HG02938 (cell line): ENCODE measurements at regions not wholly inside any gene's neighbourhood (a gene's known extent, or its start where the extent isn't known, plus 50 kb on each side); places are given as distances from the start of the nearest gene placed in this dataset.
A peak's percentile ranks its signal among the peaks of the same experiment; 100 is the strongest.
"Not testable (repeated sequence)": the region's sequence is repeated elsewhere in the genome, so short reads cannot be mapped to it uniquely, and the experiment has no call there.

Source experiments
- ATAC-seq: cut with Tn5 transposase; IDR thresholded peaks from one replicate; pipeline ENCODE4 v1.9.1; 2021; ENCODE audit warnings: mild to moderate bottlenecking, moderate library complexity; ENCODE audit not compliant: unreplicated experiment

DNA sequence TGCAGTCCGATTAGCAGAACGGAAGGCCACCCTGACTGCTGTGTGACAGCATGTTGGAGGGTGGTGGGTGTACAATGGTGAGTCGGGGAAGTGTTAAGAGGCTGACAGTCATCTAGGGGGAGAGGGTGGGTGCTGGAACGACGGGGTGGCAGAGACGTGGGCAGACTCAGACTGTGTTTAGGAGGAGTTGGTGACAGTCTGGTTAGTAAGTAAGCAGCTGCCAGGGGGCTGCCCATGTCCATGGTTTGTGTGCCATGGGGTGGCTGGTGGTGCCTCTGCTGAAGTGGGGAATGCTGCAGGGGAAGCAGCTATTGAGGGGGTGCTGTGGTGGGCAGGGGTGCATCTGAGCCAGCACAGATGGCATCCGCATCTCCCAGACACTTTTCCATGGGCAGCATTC is 51.3 kb upstream of the BOD1 start:
- ATAC-seq, result no peak

DNA sequence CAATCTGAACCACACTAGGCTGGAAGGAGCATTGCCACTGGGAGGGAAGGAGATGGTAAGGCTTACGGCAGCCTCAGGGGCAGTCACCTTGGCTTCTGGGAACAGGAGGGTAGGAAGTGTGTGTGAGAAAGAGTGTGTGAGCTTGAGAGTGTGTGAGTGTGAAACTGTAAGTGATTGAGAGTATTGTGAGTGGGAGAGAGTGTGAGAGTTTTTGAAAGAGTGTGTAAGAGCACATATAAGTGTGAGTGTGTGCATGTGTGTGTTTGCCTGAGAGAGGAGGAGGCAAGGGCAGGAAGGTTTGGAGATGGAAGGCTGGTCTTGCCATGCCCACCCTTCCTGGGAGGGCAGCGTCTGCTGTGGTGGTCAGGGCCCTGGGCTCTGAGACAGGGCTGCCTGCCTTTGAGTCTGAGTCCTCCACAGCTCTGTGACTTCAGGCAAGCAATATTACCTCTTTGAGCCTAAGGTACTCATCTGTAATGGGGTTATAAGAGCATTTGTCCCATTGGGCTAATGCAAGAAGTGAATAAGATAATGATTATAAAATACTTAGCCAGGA is 51.9 kb upstream of the BOD1 start:
- no peak for ATAC-seq

DNA sequence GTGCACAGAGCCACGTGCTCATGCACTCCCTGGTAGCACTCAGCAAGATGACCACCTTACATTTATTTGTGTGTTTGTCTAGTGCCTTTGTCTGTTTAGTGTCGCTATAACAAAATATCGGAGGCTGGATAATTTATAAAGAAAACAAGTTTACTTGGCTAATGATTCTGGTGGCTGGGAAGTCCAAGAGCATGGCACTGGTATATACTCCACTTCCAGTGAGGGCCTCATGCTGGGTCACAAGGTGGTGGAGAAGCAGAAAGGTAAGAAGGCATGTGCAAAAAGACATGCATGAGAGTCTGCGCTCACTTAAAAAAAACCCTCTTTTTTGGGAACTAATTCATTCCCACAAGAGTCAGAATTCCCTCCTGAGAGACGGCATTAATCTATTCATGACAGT is 52.5 kb upstream of the BOD1 start:
- no peak for ATAC-seq

DNA sequence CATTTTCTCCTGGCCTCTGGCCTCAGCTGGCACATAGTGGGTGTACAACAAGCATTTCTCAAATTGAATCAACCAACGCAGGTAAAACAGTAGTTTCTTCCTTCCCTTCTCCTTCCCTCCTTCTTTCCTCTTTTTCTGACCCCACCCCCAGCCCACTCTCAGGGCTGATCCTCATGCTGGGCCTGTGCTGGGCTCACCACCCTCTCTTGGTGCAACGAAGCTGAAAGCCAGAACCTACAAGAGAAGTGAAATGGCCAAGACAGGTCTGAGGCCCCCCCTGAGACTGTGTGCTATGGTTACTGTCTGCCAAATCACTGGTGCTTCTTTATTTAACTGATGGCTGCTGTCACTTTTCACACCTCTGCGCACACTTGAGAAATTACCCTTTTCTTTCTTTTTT is 53.0 kb upstream of the BOD1 start:
- no peak for ATAC-seq

DNA sequence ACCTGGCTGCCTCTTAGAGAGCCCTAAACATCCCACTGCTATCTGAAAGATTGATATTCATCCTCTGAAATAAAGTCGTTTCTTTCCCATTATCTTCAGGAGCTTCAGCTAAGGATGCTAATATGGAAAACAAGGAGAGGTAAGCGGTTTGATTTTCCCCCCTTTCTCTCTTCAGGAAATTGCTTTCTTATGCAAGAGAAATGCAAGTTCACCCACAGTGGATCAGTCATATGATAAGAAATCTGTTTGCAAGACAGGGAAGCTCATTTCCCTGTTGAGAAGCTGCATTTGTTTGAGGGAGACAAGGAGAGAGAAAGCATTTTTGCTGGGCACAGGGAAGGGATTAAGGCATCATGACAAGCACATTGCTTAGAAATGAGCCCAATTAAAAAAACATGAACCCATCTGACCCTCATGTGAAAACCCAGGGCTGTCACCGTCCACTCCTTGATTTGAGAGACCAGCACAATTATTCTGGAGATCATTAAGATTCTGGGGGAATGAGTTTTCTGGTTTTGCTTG is 53.7 kb upstream of the BOD1 start:
- ATAC-seq, result no peak

DNA sequence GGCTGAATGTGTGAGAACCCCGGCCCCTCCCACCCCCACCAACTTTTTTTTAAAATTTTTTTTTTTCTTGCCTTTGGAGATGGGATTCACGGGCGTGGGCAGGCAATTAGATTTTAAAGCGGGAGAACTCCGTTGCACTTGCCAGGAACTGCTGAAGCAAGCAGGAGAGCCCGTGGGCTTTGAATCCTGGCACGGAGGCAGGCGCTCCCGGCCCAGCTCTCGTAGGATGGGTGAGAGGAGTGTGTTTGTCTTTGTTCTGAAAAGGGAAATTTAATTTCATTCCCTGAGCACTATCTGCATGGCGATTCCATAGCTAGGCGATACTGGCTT is 54.3 kb upstream of the BOD1 start:
- ATAC-seq, result no peak

DNA sequence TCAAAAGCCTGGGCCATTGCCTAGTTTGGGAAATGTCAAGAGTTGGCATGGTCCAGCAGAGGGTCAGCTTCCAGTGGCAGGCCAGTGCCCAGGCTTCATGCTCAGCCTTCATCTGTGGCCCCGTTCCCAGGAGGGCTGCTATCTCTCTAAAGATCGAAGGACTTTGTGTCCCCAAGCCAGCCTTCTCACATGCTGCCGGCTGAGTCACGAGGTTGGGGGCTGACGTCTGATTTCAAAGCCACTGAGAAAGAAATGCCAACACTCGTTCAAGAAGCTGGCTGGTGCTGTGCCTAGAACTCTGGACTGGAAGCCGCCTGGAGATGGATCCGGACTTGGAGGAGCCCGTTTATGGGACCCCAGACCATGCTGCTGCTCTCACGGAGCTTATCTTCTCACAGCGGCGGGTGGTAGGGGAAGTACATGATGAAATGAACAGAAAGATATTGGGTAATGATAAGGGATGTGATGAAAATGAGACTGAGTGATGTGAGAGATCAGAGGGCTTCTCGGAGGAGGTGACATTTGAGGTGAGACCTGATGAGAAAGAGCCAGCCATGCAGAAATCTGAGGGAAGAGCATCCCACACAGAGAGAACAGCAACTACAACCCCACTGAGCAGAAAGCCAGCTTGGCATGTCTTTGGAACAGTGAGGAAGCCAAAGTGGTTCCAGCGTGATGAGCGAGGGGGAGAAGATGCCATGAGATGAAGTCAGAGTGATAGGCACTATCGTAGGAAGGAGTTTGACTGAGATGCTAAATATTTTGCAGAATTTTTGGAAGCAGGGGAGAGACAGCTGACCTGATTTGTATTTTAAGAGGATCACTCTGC is 54.9 kb upstream of the BOD1 start:
- no peak for ATAC-seq

DNA sequence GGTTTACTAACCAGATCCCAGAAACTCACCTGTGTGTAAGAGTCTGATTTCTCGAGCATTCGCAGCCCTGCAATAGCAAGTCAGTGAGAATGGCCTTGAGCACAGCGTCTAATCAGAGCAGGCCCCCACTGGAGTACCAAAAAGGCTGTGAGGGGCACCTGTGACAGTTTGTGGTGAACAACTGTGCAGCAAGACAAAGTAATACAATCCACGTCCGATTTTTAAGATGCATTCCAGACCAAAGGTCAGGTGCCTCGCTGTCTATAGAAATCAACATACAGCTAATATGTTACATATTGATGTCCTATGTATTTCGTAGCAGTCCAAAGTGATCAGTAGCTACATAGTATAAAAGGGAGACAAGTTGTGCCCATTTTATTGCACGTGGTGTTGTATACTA is 55.7 kb upstream of the BOD1 start:
- no peak for ATAC-seq

DNA sequence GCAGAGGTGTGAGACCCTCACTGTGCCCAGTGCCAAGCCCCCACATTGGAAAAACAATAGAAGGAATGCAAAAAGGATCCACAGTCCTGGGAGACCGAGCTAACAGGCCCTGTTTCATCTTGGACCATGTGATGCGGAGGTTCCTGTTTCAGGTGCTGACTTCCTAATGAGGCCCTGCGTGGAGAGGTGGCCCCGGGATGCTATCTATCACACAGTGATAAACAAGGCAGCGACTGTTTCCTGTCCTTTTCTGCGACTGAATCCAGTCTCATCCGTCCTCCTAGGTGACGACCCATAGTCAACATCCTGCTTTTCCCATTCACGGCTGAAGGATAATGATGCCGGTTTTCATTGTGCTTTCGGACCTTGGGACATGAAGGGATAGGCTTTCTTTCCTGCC is 56.4 kb upstream of the BOD1 start:
- ATAC-seq, result no peak

DNA sequence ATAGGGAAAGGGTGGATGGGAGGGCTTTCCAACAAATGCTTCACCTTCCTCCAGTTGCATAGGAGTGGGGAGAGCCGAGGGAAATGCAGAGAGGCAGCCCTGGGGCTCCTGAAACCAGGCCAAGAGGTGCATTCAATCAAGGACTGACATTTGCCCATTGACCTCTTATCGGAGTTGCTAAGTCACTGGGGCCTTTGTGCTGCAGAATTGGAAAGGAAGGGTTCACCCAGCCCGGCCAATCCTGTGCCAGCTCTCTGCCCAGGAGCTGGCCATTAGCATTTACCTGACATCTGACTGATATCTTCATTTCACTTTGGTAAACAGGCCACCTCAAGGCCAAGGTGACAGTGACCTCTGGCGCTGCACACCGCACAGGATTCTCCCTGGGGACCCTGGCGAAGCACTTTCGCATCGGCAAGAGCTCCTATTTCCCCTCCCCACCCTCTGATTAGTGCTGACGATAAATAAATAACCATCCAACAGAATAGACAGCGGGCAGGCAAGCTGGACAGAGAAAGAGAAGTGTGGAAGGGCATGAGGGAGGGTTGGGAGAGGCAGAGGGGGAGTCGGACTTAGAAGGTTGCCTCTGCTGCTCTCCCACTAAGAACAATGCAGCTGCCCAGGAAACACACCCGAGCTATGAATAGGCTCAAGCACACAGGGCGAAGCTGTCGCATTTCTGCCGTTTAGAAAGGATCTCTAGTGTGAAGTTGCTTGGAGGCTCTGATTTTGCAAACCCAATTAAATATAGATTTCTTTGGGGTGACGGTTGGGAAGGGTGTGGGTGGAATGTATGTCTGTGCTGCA is 57.0 kb upstream of the BOD1 start:
- no peak for ATAC-seq

DNA sequence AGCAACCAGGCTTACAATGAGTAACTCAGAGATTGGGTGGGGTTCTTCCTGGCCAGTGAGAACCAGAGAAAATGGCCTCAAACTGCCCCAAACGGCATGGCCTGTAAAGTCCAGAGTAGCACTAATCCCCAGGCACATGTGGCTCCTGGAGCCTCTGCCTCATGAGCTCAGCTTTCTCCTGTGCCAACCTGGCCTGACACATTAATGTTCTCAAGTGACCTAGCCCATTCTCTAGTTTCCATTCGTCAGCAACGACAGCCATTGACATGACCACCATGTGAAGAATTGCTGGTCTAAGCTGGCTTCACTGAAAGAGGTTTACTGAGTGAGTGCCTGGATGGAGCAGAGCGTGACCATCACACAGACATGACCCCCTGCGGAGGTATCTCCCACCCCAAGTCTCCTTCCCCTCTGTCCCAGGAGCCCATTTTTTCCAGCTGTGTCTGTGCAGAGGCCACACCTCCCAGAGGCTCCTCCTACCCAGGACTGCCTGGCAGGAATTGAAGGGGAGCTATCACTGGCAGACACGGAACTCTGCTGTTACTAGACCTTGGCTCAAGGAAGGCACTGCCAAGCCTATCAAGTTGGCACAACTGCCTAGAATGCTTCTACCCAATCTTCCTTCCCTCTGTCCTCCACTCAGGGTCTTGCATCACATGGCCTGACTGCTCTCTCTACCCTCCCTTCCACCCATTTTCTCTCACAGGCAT is 59.0 kb upstream of the BOD1 start:
- no peak for ATAC-seq

DNA sequence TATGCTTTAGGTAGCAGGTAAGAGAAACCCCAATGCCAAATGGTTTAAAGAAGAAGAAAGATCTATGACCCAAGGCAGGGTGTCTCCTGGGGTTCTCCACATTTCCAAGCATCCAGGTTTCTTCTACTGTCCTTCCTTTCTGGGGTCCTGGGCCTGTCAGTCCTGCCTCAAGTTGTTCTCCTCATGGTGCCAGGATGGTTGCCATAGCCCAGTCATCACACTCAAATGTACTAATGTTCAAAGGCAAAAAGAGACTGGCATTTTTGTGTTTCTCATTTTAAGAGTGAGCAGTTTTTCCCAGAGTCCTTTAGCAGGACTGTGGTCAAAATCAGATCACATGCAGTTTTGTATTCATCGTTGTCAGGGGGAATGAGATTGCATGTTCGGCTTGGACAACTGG is 59.9 kb upstream of the BOD1 start:
- ATAC-seq, result no peak

DNA sequence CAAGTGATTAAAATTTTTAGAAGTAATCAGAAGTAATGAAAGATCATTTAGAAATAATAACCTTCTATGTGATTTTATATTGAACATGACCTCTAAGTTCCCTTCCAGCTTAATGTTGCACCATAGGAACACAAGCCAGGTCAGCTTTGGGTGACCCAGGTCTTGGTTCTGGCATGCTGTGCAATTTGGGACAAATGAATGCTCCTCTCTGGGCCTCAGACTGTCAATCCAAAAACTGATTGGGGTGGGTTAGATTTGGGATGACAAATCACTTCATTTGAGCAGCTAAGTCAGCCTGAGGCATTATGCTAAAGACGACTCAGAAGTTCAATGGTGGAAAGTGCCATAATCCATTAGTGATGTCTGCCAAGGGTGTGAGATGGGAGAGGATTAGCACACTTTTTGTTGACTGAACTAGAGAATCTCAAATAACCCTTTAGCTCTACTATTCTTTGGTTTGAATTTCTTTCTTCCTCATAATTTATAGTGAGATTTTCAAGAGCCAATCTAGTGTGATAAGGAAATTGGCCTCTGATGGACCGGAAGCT is 60.7 kb upstream of the BOD1 start:
- ATAC-seq, result no peak

DNA sequence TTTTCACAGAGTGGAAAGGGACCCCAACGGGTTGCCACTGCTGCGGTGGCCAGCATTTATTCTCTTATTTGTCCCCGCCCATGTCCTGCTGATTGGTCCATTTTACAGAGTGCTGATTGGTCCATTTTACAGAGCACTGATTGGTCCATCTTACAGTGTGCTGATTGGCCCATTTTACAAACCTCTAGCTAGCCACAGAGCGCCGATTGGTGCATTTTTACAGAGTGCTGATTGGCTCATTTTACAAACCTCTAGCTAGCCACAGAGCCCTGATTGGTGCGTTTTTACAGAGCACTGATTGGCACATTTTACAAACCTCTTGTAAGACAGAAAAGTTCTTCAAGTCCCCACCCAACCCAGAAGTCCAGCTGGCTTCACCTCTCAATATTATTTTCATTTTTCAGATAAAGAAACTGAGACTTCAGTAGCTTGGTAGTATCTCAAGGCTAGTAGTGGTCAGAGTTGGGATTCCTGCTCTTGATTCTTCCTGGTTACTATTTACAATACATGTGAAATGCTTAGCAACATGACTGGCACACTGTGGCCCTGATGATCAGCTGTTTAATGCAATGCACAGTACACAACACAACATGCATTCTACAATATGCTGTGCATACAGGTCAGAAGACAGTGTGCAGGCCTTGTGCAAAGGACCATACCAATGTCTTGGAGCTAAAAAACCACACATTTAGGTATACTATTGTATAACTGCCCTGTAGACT is 63.6 kb upstream of the BOD1 start:
- ATAC-seq, result peak; percentile 83

DNA sequence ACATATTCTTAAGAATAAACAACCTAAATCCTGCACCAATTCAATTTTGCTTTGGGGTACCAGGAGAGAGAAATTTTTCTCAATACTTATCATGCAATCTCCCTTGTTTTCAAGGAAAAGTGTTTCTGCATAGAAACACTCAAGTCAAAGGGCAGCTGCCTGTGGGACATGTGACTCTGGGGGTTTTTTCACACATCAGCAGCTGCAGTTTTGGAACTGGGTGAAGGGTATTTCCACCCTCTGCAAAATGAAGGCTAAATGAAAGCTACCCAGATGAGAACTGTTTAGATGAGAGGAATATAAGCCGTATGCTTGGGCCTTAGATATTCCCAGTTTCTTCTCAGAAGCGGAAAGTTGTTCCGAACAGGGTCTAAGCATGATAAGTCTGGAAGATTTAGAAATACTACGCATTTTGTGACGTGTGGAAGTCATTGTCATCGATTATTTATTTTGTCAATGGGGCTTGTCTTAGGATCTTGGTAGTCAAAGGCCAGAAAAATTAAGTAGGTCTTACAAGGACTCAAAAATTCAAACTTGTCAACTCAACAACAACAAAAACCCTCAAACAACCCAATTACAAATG is 64.3 kb upstream of the BOD1 start:
- ATAC-seq, result peak; percentile 67

DNA sequence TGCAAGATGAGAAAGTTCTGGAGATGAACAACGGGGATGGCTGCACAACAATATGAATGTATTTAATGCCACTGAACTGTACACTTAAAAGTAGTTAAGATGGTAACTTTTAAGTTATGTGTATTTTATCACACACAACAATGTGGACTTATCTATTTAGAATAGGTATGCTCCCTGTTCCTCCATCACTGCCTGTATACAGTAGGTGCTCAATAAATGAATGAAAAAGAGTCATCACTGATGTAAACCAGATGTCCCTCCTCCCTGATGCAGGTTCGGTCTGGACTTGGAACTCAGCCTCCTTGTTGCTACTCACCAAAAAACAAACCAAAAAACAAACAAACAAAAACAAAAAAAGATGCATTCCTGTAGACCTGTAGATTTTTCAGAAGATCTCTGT is 65.9 kb upstream of the BOD1 start:
- ATAC-seq, result no peak

DNA sequence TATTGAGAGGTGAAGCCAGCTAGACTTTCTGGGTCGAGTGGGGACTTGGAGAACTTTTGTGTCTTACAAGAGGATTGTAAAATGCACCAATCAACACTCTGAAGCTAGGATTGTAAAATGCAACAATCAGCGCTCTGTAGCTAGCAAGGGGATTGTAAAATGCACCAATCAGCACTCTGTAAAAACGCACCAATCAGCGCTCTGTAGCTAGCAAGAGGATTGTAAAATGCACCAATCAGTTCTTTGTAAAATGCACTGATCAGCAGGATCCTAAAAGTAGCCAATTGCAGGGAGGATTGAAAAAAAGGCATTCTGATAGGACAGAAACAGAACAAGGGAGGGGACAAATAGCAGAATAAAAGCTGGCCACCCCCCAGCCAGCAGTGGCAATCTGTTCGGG is 68.1 kb upstream of the BOD1 start:
- ATAC-seq, result not testable (repeated sequence)

DNA sequence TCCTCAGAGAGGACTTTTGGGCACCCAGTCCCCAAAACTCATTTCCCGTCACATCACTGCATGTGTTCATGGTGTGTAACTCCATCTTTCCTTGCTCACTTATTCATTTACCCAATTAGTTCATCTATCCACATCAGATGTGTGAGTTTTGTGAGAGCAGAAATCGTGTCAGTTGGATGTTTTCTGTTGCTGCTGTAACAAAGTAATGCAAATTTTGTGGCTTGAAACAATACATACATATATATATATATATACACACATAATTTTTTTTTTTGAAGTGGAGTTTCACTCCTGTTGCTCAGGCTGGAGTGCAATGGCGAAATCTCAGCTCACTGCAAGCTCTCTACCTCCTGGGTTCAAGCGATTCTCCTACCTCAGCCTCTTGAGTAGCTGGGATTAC is 70.5 kb upstream of the BOD1 start:
- no peak for ATAC-seq

DNA sequence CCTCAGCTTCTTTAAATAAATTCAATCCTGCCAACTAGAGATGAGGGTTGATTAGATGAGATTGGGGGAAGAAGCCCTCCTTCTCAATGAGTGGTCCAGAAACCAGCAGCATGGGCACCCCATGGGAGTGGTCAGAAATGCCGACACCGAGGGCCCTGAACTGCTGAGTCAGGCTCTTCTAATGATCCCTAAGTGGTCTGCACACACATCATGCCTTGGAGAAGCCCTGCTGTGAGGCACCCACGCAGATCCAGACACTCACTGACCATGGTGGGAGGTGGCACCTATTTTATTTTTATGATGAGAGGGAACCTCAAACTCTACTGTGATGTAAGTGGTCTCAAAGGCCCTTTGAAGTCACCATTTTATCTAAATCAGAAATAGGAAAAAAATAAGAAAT is 72.3 kb upstream of the BOD1 start:
- no peak for ATAC-seq

DNA sequence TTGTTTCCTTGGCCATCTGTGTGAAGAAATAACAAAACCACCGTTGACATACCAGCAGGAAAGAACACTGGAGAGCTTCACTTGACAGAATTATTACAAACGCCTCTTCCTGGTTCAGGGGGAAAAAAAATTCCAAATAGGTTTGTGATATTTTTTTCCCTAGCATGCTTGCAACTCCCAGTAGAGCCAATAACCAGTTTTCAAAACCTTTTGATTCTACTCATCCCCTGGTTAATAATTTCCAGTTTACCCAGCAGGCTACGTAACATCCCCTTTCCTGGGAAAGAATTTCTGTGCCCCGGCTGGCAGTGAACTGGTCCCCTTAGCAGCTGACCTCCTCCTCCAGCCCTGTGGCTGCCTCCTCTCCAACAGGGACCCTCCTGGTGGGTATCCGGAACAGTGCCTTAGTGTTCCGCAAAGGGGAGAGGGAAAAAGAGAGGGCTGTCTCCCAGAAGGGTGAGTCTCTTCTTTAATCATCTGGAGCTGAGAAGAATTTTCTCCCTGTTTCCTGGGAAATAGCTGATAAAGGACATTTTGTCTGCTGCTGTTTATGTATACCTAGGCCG is 72.8 kb upstream of the BOD1 start:
- no peak for ATAC-seq
